Uterus (tissue), 3 donors: ENCODE measurements at regions not wholly inside any gene's neighbourhood (a gene's known extent, or its start where the extent isn't known, plus 50 kb on each side); places are given as distances from the start of the nearest gene placed in this dataset.

Source experiments
- DNase-seq, 2 donors: peaks; one replicate each; pipeline ENCODE4 v3.0.0-alpha.2; 2019 to 2020
- H3K27ac ChIP-seq, 2 donors: fragments of 200-600 bp; sonication (generic); 1 replicate in 1 of 2; 2 replicates in 1 of 2; pipeline ENCODE4 v1.5.1; 2016 to 2018
- H3K27me3 ChIP-seq, 2 donors: fragments of 200-600 bp; sonication (generic); one replicate each; pipeline ENCODE4 v1.5.1; 2018 to 2019; ENCODE audit warnings: control low read depth in 1 of 2
- H3K36me3 ChIP-seq, 2 donors: fragments of 200-600 bp; sonication (generic); one replicate each; pipeline ENCODE4 v1.5.1; 2019; ENCODE audit warnings: control low read depth in 1 of 2
- H3K4me1 ChIP-seq, 2 donors: fragments of 200-600 bp; sonication (generic); one replicate each; pipeline ENCODE4 v1.5.1; 2018 to 2019; ENCODE audit warnings: control low read depth in 1 of 2
- H3K4me3 ChIP-seq, 2 donors: fragments of 200-600 bp; sonication (generic); 1 replicate in 1 of 2; 2 replicates in 1 of 2; pipeline ENCODE4 v1.5.1; 2018 to 2019; ENCODE audit warnings: mild to moderate bottlenecking in 1 of 2
- H3K9me3 ChIP-seq, 2 donors: fragments of 200-600 bp; sonication (generic); one replicate each; pipeline ENCODE4 v1.5.1; 2019; ENCODE audit warnings: control low read depth in 1 of 2
- POLR2A ChIP-seq, 2 donors: fragments of 450-650 bp; IDR thresholded peaks; one replicate each; pipeline ENCODE4 v1.6.1; 2016; ENCODE audit warnings: antibody characterized with exemption in 2 of 2, mild to moderate bottlenecking in 1 of 2, moderate library complexity in 1 of 2
- intact Hi-C: fragments of 100-400 bp; cut with DNase I; formaldehyde crosslinking; loops from one replicate; pipeline ENCODE4 v1.15.1; 2023; ENCODE audit warnings: low total_unique reads
- TF ChIP-seq, protein P1 (sequence below), 4 experiments: fragments of 200-600 bp in 2 of 4; fragments of 450-650 bp in 2 of 4; sonication (generic) in 2 of 4; IDR thresholded peaks; one replicate each; pipeline ENCODE4 v1.5.1; 2016 to 2019; ENCODE audit warnings: antibody characterized with exemption in 4 of 4, mild to moderate bottlenecking in 2 of 4, moderate library complexity in 1 of 4
- donor health status: DM: yes; HTN: yes; CAD: no.

- Histone ChIP-seq H3K27ac (no peak overlapping the region), H3K36me3 (no peaks in the 10 kb centered on the region), H3K9me3 (no peaks in the 10 kb centered on the region), H3K4me3 (no peak overlapping the region), H3K27me3 (no peaks in the 10 kb centered on the region), H3K4me1 (peaks cover 0 to 6% of the 10 kb centered on the region in 2 donors)
- peak in 1 of 2 donors; percentile 46 for DNase-seq
- intact Hi-C loops, result no loop called here
- no peak for TF ChIP-seq POLR2A (IDR thresholded peaks at IDR 0.05)
- TF ChIP-seq, protein P1, sequence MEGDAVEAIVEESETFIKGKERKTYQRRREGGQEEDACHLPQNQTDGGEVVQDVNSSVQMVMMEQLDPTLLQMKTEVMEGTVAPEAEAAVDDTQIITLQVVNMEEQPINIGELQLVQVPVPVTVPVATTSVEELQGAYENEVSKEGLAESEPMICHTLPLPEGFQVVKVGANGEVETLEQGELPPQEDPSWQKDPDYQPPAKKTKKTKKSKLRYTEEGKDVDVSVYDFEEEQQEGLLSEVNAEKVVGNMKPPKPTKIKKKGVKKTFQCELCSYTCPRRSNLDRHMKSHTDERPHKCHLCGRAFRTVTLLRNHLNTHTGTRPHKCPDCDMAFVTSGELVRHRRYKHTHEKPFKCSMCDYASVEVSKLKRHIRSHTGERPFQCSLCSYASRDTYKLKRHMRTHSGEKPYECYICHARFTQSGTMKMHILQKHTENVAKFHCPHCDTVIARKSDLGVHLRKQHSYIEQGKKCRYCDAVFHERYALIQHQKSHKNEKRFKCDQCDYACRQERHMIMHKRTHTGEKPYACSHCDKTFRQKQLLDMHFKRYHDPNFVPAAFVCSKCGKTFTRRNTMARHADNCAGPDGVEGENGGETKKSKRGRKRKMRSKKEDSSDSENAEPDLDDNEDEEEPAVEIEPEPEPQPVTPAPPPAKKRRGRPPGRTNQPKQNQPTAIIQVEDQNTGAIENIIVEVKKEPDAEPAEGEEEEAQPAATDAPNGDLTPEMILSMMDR (IDR thresholded peaks at IDR 0.05), result no peak
Observed at GRCh38 chr3:159806412-159806811, 182.2 kb upstream of the IL12A start.

- Histone ChIP-seq H3K27ac (no peak overlapping the region), H3K36me3 (no peaks in the 10 kb centered on the region), H3K9me3 (no peaks in the 10 kb centered on the region), H3K27me3 (no peaks in the 10 kb centered on the region), H3K4me1 (peaks cover 0 to 6% of the 10 kb centered on the region in 2 donors), H3K4me3 (no peak overlapping the region)
- no peak for TF ChIP-seq POLR2A (IDR thresholded peaks at IDR 0.05)
- TF ChIP-seq, protein P1 (IDR thresholded peaks at IDR 0.05), result no peak
- intact Hi-C loops, result no loop called here
- no peak for DNase-seq
Observed at GRCh38 chr3:159807137-159808040, 181.2 kb upstream of the IL12A start.

- H3K27me3 ChIP-seq, result no peaks in the 10 kb centered on the region
- DNase-seq, result no peak
- intact Hi-C loops, result no loop called here
- no peak overlapping the region for H3K4me3 ChIP-seq
- H3K36me3 ChIP-seq, result no peaks in the 10 kb centered on the region
- H3K27ac ChIP-seq, result no peak overlapping the region
- no peaks in the 10 kb centered on the region for H3K9me3 ChIP-seq
- no peak for TF ChIP-seq POLR2A (IDR thresholded peaks at IDR 0.05)
- TF ChIP-seq, protein P1 (IDR thresholded peaks at IDR 0.05), result no peak
- H3K4me1 ChIP-seq, result no peaks in the 10 kb centered on the region
Observed at GRCh38 chr3:159813822-159814531, 174.7 kb upstream of the IL12A start.

GRCh38 chr3:159816512-159816911 lies 172.1 kb upstream of the IL12A start:
- Histone ChIP-seq H3K9me3 (no peaks in the 10 kb centered on the region), H3K36me3 (no peaks in the 10 kb centered on the region), H3K4me3 (no peak overlapping the region), H3K27ac (no peak overlapping the region), H3K4me1 (peaks cover 0 to 2% of the 10 kb centered on the region in 2 donors), H3K27me3 (no peaks in the 10 kb centered on the region)
- intact Hi-C loops, result no loop called here
- DNase-seq, result no peak
- TF ChIP-seq, protein P1 (IDR thresholded peaks at IDR 0.05), result no peak
- TF ChIP-seq POLR2A (IDR thresholded peaks at IDR 0.05), result no peak

GRCh38 chr3:159817126-159817525 lies 171.5 kb upstream of the IL12A start:
- peaks cover 0 to 6% of the 10 kb centered on the region in 2 donors for H3K4me1 ChIP-seq

More at GRCh38 chr3:159817126-159817525, 171.5 kb upstream of the IL12A start:
- Histone ChIP-seq H3K27me3 (no peaks in the 10 kb centered on the region), H3K4me3 (no peak overlapping the region), H3K36me3 (no peaks in the 10 kb centered on the region), H3K27ac (no peak overlapping the region), H3K9me3 (no peaks in the 10 kb centered on the region)
- DNase-seq, result no peak
- no peak for TF ChIP-seq POLR2A (IDR thresholded peaks at IDR 0.05)
- TF ChIP-seq, protein P1 (IDR thresholded peaks at IDR 0.05), result no peak
- intact Hi-C loops, result no loop called here
